Activated CD4-positive, alpha-beta T cell treated with anti-CD3 and anti-CD28 coated beads, Interleukin-2, amount 10 ng/mL, durations not matched to agents 7 days and 5 days (primary cell): ENCODE measurements at regions not wholly inside any gene's neighbourhood (a gene's known extent, or its start where the extent isn't known, plus 50 kb on each side); places are given as distances from the start of the nearest gene placed in this dataset.
"Not testable (repeated sequence)": the region's sequence is repeated elsewhere in the genome, so short reads cannot be mapped to it uniquely, and the experiment has no call there.

Experiments
- CTCF ChIA-PET: fragments of 350-600 bp; sonication (Branson Sonifier 250); formaldehyde crosslinking; loops from one replicate; lab custom pipeline; 2021; ENCODE audit warnings: antibody characterized with exemption; lab: Charles Lee
- POLR2A ChIA-PET: fragments of 350-600 bp; sonication (Branson Sonifier 250); formaldehyde crosslinking; loops from one replicate; lab custom pipeline; 2021; ENCODE audit warnings: antibody characterized with exemption; lab: Charles Lee
- DNase-seq: peaks from one replicate; pipeline ENCODE4 v3.0.0-alpha.2; 2020
- H3K27ac Mint-ChIP-seq: one replicate; pipeline ENCODE4 v1.8.0; 2021; ENCODE audit warnings: mild to moderate bottlenecking, moderate library complexity, mixed read lengths
- H3K27me3 Mint-ChIP-seq: one replicate; pipeline ENCODE4 v1.8.0; 2021; ENCODE audit warnings: mixed read lengths
- H3K36me3 Mint-ChIP-seq: one replicate; pipeline ENCODE4 v1.8.0; 2021; ENCODE audit warnings: low read depth, mixed read lengths
- H3K4me1 Mint-ChIP-seq: one replicate; pipeline ENCODE4 v1.8.0; 2021; ENCODE audit warnings: mixed read lengths
- H3K4me3 Mint-ChIP-seq: one replicate; pipeline ENCODE4 v1.8.0; 2021; ENCODE audit warnings: mild to moderate bottlenecking, moderate library complexity, mixed read lengths
- H3K9me3 Mint-ChIP-seq: one replicate; pipeline ENCODE4 v1.8.0; 2021; ENCODE audit warnings: mixed read lengths

- no peak overlapping the region for H3K4me3 Mint-ChIP-seq
- DNase-seq, result no peak
- ChIA-PET CTCF (no interaction called here), POLR2A (no interaction called here)
- no peaks in the 10 kb centered on the region for H3K4me1 Mint-ChIP-seq
- H3K36me3 Mint-ChIP-seq, result no peaks in the 10 kb centered on the region
- H3K9me3 Mint-ChIP-seq, result no peaks in the 10 kb centered on the region
- H3K27ac Mint-ChIP-seq, result no peak overlapping the region
- H3K27me3 Mint-ChIP-seq, result no peaks in the 10 kb centered on the region
These were observed 189.2 kb upstream of the API5 start for GRCh38 chr11:43122546-43122945.

GRCh38 chr11:43123443-43123842 is 188.4 kb upstream of the API5 start:
- POLR2A ChIA-PET, result no interaction called here
- DNase-seq, result no peak

DNA sequence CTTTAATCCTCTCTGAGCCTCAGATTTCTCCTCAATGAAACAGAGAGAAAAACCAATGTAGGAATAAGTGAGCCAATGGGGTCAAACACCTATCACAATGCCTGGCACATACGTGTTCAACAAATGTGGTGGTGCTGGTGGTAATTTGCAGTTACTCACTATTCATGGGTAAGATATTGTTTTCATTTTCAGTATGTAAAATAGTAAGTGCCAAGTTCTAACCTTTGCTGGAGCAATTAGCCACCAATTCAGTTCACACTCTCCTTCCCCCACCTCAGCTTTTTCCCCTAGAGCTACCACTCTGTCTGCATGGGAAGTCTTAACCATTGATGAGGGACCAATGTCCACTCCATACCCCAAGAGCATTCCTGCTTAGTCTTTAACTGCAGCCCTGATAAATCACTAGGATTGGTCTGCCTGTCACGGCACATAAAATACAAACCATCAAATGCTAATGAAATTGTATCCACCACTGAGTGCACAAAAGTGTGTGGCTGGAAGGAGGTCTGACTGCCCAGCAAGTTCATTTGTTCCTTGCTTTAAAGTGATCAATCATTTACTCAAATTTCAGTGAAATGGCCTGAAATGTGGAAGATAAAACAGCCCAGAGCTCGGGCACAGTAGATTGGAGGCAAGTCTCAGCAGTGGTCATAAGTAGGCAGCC is 187.4 kb upstream of the API5 start:
- ChIA-PET CTCF (no interaction called here), POLR2A (no interaction called here)
- no peaks in the 10 kb centered on the region for H3K9me3 Mint-ChIP-seq
- no peak for DNase-seq
- no peak overlapping the region for H3K4me3 Mint-ChIP-seq
- no peaks in the 10 kb centered on the region for H3K27me3 Mint-ChIP-seq
- H3K4me1 Mint-ChIP-seq, result no peaks in the 10 kb centered on the region
- H3K36me3 Mint-ChIP-seq, result no peaks in the 10 kb centered on the region
- no peak overlapping the region for H3K27ac Mint-ChIP-seq

More at GRCh38 chr11:43123443-43123842, 188.4 kb upstream of the API5 start:
- Mint-ChIP-seq H3K27ac (no peak overlapping the region), H3K9me3 (no peaks in the 10 kb centered on the region), H3K4me3 (no peak overlapping the region), H3K27me3 (no peaks in the 10 kb centered on the region), H3K4me1 (no peaks in the 10 kb centered on the region), H3K36me3 (no peaks in the 10 kb centered on the region)
- CTCF ChIA-PET, result no interaction called here

GRCh38 chr11:43129329-43129728 is 182.5 kb upstream of the API5 start:
- POLR2A ChIA-PET, result no interaction called here
- CTCF ChIA-PET, result no interaction called here
- no peaks in the 10 kb centered on the region for H3K36me3 Mint-ChIP-seq
- H3K4me1 Mint-ChIP-seq, result no peaks in the 10 kb centered on the region
- H3K4me3 Mint-ChIP-seq, result no peak overlapping the region
- H3K9me3 Mint-ChIP-seq, result no peaks in the 10 kb centered on the region
- no peaks in the 10 kb centered on the region for H3K27me3 Mint-ChIP-seq
- DNase-seq, result no peak
- H3K27ac Mint-ChIP-seq, result no peak overlapping the region

- H3K9me3 Mint-ChIP-seq, result no peaks in the 10 kb centered on the region
- ChIA-PET POLR2A (no interaction called here), CTCF (no interaction called here)
- H3K27me3 Mint-ChIP-seq, result no peaks in the 10 kb centered on the region
- no peak overlapping the region for H3K27ac Mint-ChIP-seq
- no peaks in the 10 kb centered on the region for H3K4me1 Mint-ChIP-seq
- no peak for DNase-seq
- H3K4me3 Mint-ChIP-seq, result no peak overlapping the region
- no peaks in the 10 kb centered on the region for H3K36me3 Mint-ChIP-seq
These were observed 181.2 kb upstream of the API5 start for GRCh38 chr11:43130616-43131015.

GRCh38 chr11:43135966-43136534 is 175.7 kb upstream of the API5 start:
- Mint-ChIP-seq H3K27ac (no peak overlapping the region), H3K9me3 (no peaks in the 10 kb centered on the region), H3K27me3 (no peaks in the 10 kb centered on the region), H3K4me3 (no peak overlapping the region), H3K36me3 (no peaks in the 10 kb centered on the region), H3K4me1 (no peaks in the 10 kb centered on the region)
- CTCF ChIA-PET, result no interaction called here
- no peak for DNase-seq
- POLR2A ChIA-PET, result no interaction called here

DNA sequence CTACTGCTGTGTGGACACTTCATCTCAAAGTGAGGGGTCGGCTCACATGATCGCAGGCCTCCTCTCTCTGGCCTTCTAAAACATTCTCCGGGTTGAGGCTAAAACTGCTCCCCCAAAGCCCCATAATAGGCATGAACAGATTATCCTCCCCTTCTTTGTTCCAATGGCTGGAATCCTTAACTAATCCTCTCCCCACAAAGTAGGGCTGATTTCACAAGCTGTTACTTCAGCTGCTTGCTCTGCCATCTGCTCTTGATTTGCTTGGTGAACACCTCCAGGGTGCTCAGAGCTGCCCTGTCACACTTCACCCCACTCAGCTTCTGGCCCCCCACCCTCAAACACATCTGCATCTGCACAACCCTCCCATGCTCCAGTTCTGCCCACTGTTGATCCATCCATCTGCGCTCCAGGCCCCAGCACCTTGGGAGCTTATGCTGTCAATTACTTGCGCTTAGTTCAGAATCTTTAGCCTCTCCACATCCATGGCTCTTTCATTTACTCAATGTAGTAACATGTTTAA is 173.1 kb upstream of the API5 start:
- Mint-ChIP-seq H3K9me3 (peaks cover 8% of the 10 kb centered on the region), H3K4me3 (no peak overlapping the region), H3K4me1 (no peaks in the 10 kb centered on the region), H3K27me3 (peaks cover 2% of the 10 kb centered on the region), H3K27ac (no peak overlapping the region), H3K36me3 (no peaks in the 10 kb centered on the region)
- no peak for DNase-seq
- ChIA-PET POLR2A (no interaction called here), CTCF (interaction anchor here (0.6 kb wide), 1 partner anchor 72 kb away, joined by 3 read pairs; no protein-coding TSS in a partner anchor)

DNA sequence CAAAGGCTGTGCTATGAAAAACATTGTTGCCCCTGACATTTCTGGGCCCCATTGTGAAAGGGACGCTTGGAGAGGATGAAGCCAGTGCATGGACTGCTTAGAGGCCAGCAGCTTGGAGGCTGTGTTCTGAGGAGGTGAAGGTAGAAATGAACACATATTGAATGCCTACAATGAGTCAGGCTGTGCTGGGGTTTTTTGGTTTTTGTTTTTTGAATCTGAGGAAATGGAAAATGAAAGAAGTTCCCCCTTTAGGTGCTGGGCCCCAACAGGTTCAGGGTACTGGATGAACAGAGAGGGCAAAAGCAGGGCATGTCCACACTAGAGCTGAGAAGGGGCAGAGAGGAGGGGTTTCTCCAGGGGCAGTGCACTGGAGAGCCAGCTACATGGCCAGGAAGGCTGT is 166.1 kb upstream of the API5 start:
- POLR2A ChIA-PET, result no interaction called here
- DNase-seq, result no peak
- H3K4me3 Mint-ChIP-seq, result no peak overlapping the region
- peaks cover 13% of the 10 kb centered on the region for H3K4me1 Mint-ChIP-seq
- peaks cover 14% of the 10 kb centered on the region for H3K9me3 Mint-ChIP-seq
- peak overlapping the region; percentile 6 for H3K27ac Mint-ChIP-seq
- peaks cover 2% of the 10 kb centered on the region for H3K27me3 Mint-ChIP-seq
- H3K36me3 Mint-ChIP-seq, result no peaks in the 10 kb centered on the region
- CTCF ChIA-PET, result no interaction called here

DNA sequence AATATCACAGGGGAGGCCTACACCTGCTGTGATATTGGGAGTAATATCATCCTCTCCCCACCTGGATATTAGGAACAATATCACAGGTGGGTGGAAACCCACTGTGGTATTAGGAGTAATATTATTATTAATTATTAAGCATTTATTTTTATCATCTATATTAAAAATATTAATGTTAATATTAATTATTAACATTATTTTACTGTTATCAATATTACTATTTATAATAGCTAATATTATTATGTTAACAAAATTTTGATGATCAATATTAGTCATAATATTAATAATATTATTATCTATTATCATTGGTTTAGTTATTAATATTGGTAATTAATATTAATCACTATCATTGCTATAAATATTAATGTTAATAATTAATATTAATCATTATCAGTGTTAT is 161.1 kb upstream of the API5 start:
- no peaks in the 10 kb centered on the region for H3K27me3 Mint-ChIP-seq
- H3K9me3 Mint-ChIP-seq, result peaks cover 4% of the 10 kb centered on the region
- ChIA-PET CTCF (no interaction called here), POLR2A (no interaction called here)
- no peak for DNase-seq
- peaks cover 8% of the 10 kb centered on the region for H3K4me1 Mint-ChIP-seq
- H3K4me3 Mint-ChIP-seq, result no peak overlapping the region
- H3K36me3 Mint-ChIP-seq, result no peaks in the 10 kb centered on the region
- no peak overlapping the region for H3K27ac Mint-ChIP-seq

- CTCF ChIA-PET, result no interaction called here
- DNase-seq, result no peak
- H3K36me3 Mint-ChIP-seq, result no peaks in the 10 kb centered on the region
- no peaks in the 10 kb centered on the region for H3K27me3 Mint-ChIP-seq
- H3K27ac Mint-ChIP-seq, result no peak overlapping the region
- H3K4me3 Mint-ChIP-seq, result no peak overlapping the region
- no peaks in the 10 kb centered on the region for H3K4me1 Mint-ChIP-seq
- H3K9me3 Mint-ChIP-seq, result no peaks in the 10 kb centered on the region
- POLR2A ChIA-PET, result no interaction called here
These were observed 147.0 kb upstream of the API5 start for GRCh38 chr11:43164831-43165230.

DNA sequence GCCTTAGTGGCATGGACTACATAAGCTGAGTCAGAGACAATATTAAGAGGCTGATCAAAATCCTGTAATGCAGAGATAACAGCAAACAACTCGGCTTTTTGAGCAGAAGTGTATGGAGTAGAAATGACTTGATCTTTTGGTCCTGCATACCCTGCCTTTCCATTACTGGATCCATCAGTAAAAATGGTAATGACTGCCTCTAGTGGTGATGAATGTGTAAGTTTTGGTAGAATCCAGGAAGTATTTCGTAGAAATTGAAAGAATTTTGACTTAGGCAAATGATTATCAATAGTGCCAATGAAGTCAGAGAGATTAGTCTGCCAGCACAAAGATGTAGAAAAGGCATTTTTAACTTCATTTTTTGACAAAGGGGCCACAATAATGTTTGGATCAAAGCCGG is 146.4 kb upstream of the API5 start:
- POLR2A ChIA-PET, H3K27ac Mint-ChIP-seq, H3K4me1 Mint-ChIP-seq, H3K4me3 Mint-ChIP-seq, DNase-seq, H3K9me3 Mint-ChIP-seq, CTCF ChIA-PET, H3K36me3 Mint-ChIP-seq, H3K27me3 Mint-ChIP-seq: not testable (repeated sequence)

DNA sequence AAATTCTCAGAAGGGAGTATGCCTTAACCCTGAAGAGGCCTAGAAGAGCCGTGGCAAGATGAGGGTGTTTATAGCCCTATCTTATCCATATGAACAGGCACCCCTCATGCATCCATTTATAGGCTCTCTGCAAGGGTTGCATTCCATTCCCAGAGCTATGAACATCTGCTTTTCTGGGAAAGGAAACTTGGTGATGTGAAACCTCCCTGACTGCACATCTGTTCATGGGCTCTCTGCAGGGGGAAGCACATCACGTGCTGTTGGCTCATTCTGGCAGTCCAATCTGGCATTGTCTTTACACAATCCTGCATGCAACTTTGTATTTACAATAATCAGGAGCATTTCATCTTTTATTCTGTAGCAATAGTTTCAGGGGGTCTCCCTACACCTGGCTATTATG is 143.6 kb upstream of the API5 start:
- POLR2A ChIA-PET, H3K36me3 Mint-ChIP-seq, H3K4me1 Mint-ChIP-seq, H3K9me3 Mint-ChIP-seq, CTCF ChIA-PET, H3K27ac Mint-ChIP-seq, DNase-seq, H3K4me3 Mint-ChIP-seq, H3K27me3 Mint-ChIP-seq: not testable (repeated sequence)

DNA sequence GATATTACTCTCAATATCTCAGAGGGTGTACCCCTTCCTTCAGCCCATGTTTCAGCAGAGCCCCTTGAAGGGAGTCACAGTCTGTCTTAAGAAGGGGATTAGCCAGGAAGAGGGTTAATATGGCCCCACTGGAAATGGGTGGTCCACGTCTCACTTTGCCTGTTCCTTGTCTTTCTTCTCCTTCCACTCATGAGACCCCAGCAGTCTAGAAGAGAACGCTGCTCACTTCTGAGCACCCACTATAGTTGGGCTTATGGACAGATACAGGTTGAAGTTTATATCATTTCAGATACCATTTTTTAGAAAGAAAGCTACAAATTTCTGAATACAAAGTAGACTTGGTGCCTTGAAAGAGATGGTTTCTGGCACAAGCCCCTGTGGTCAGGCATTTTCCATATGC is 139.3 kb upstream of the API5 start:
- CTCF ChIA-PET, result no interaction called here
- no peaks in the 10 kb centered on the region for H3K9me3 Mint-ChIP-seq

DNA sequence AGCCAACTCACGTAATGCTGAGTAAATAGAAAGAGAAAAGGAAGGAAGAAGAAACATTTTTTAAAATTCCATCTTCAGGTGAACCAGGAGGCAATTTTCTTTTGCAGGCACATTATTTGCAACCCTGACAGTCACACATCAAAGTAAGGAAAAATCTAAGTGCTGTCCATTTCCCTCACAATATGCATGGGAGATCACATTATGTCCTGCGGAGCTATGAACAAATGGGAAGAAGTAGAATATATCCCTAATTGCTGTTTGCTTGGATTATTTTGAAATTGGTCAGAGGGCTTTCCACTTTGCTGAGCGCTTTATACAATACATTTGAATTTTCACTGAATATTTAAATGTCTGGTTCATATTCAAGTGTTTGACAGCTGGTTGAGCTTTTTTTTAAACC is 133.8 kb upstream of the API5 start:
- DNase-seq, result no peak
- Mint-ChIP-seq H3K4me3 (no peak overlapping the region), H3K4me1 (no peaks in the 10 kb centered on the region), H3K27me3 (no peaks in the 10 kb centered on the region), H3K36me3 (no peaks in the 10 kb centered on the region), H3K9me3 (no peaks in the 10 kb centered on the region), H3K27ac (no peak overlapping the region)
- ChIA-PET POLR2A (no interaction called here), CTCF (no interaction called here)

More for the DNA sequence above, 139.3 kb upstream of the API5 start:
- no peak for DNase-seq
- H3K4me3 Mint-ChIP-seq, result no peak overlapping the region
- no peak overlapping the region for H3K27ac Mint-ChIP-seq
- H3K36me3 Mint-ChIP-seq, result no peaks in the 10 kb centered on the region
- POLR2A ChIA-PET, result no interaction called here
- H3K27me3 Mint-ChIP-seq, result no peaks in the 10 kb centered on the region
- H3K4me1 Mint-ChIP-seq, result no peaks in the 10 kb centered on the region
